Adrenal gland (tissue), 9 donors: ENCODE measurements at regions not wholly inside any gene's neighbourhood (a gene's known extent, or its start where the extent isn't known, plus 50 kb on each side); places are given as distances from the start of the nearest gene placed in this dataset.

Source experiments
- DNase-seq, 7 donors: peaks; one replicate each; pipeline ENCODE4 v3.0.0-alpha.2; 2019 to 2020
- H3K27ac ChIP-seq, 5 donors: fragments of 200-600 bp; sonication (generic) in 4 of 5; 1 replicate in 3 of 5; 2 replicates in 2 of 5; pipeline versions ENCODE4 v1.5.1 to v1.8.0; 2016 to 2020; ENCODE audit warnings: mild to moderate bottlenecking in 1 of 5
- H3K27me3 ChIP-seq: fragments of 200-600 bp; 2 replicates; pipeline ENCODE4 v1.8.0; 2021
- H3K36me3 ChIP-seq, 2 donors: fragments of 200-600 bp; replicated peaks in 1 of 2; 1 replicate in 1 of 2; 2 replicates in 1 of 2; pipeline versions ENCODE4 v1.5.1 to v1.8.0; 2018 to 2022
- H3K4me1 ChIP-seq, 2 donors: fragments of 200-600 bp; replicated peaks in 1 of 2; 1 replicate in 1 of 2; 2 replicates in 1 of 2; pipeline versions ENCODE4 v1.5.1 to v1.8.0; 2018 to 2021
- H3K4me3 ChIP-seq, 4 donors: fragments of 200-600 bp; sonication (generic) in 3 of 4; one replicate each; pipeline ENCODE4 v1.5.1; 2016 to 2018
- H3K9me3 ChIP-seq, 3 donors: fragments of 200-600 bp; sonication (generic) in 1 of 3; replicated peaks in 1 of 3; 1 replicate in 2 of 3; 2 replicates in 1 of 3; pipeline versions ENCODE4 v1.5.1 to v1.8.0; 2016 to 2021
- POLR2A ChIP-seq, 2 donors: fragments of 450-650 bp; IDR thresholded peaks; one replicate each; pipeline ENCODE4 v1.6.1; 2017; ENCODE audit warnings: antibody characterized with exemption in 2 of 2, mild to moderate bottlenecking in 2 of 2, moderate library complexity in 1 of 2
- WGBS, 4 donors: extraction: QIAGEN DNeasy Blood & Tissue Kit in 2 of 4; methylation state at CpG; one replicate each; pipeline versions ENCODE4 v1.1.5 to v1.1.7; 2013 to 2017; 5-methylcytosine and 5-hydroxymethylcytosine counted together
- intact Hi-C, 2 donors: fragments of 100-400 bp; cut with DNase I; formaldehyde crosslinking; loops; one replicate each; pipeline versions ENCODE4 v1.14.1 to v1.15.0; 2022 to 2023
- TF ChIP-seq, protein P1 (sequence below), 6 experiments: fragments of 450-650 bp in 4 of 6; fragments of 200-600 bp in 2 of 6; sonication (generic) in 1 of 6; IDR thresholded peaks; 1 replicate in 5 of 6; 2 replicates in 1 of 6; pipeline versions ENCODE4 v1.5.1 to v1.8.0; 2016 to 2021; ENCODE audit warnings: antibody characterized with exemption in 6 of 6, mild to moderate bottlenecking in 2 of 6, moderate library complexity in 1 of 6
- donor health status: healthy with polysubstance abuse.
- donor health status: Bipolar disorder and iron deficiency.
- donor health status: DM: yes; HTN: yes; CAD: no.
- donor health status: DM: no; HTN: no; CAD: no.
- donor health status: DM: no; HTN: no; CAD: no.

DNA sequence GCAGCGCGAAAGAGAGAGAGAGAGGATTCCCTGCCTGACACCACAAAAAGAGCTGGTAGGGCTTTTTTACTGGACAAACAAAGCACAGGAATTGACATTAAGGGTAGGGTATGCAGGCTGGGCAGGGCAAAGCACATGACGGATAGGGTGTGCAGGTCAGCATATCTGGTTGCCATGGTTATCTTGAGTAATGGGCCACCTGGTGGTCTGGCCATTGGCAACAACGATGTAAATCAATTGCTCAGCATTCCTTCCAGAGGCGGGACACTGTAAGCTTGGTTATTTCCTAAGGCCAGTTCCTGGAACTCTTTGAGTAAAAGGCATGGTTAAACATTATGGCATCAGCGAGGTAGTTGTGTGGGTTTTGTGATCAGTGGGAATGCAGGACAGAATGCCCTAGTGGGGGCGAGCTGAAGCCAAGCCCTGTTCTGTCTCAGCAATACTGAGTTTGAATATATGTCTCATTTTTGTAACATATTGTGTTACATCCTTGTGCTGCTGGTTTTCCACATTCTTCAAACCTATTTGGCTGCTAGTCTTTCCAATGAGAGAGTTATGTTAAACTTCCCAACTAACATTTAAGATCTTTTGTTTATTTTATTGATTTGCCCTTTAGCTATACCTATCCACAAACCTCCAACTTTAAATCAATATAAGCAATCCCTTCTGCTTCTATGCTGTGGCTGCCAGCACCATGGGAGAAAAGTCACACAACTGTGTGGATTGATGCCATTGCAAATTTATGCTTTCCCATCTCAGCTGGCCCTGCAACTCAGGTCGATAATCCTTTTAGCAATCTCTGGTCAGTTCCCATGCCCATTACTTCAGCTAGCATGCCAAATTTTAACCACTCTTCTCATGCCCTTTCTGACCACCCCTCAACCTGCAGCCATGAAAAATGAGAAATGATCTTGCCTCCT lies 396.7 kb upstream of the PDE3A start:
- TF ChIP-seq POLR2A (IDR thresholded peaks at IDR 0.05) = no peak
- TF ChIP-seq, protein P1, sequence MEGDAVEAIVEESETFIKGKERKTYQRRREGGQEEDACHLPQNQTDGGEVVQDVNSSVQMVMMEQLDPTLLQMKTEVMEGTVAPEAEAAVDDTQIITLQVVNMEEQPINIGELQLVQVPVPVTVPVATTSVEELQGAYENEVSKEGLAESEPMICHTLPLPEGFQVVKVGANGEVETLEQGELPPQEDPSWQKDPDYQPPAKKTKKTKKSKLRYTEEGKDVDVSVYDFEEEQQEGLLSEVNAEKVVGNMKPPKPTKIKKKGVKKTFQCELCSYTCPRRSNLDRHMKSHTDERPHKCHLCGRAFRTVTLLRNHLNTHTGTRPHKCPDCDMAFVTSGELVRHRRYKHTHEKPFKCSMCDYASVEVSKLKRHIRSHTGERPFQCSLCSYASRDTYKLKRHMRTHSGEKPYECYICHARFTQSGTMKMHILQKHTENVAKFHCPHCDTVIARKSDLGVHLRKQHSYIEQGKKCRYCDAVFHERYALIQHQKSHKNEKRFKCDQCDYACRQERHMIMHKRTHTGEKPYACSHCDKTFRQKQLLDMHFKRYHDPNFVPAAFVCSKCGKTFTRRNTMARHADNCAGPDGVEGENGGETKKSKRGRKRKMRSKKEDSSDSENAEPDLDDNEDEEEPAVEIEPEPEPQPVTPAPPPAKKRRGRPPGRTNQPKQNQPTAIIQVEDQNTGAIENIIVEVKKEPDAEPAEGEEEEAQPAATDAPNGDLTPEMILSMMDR (IDR thresholded peaks at IDR 0.05) = no peak
- Histone ChIP-seq H3K4me1 (no peaks in the 10 kb centered on the region), H3K9me3 (no peaks in the 10 kb centered on the region), H3K27ac (no peak overlapping the region), H3K27me3 (no peaks in the 10 kb centered on the region), H3K36me3 (no peaks in the 10 kb centered on the region), H3K4me3 (no peak overlapping the region)
- intact Hi-C loops = no loop called here
- no peak for DNase-seq
- 52 to 59% (median 58%) methylated on average over 8 of the region's 8 CpGs for WGBS, 4 donors

DNA sequence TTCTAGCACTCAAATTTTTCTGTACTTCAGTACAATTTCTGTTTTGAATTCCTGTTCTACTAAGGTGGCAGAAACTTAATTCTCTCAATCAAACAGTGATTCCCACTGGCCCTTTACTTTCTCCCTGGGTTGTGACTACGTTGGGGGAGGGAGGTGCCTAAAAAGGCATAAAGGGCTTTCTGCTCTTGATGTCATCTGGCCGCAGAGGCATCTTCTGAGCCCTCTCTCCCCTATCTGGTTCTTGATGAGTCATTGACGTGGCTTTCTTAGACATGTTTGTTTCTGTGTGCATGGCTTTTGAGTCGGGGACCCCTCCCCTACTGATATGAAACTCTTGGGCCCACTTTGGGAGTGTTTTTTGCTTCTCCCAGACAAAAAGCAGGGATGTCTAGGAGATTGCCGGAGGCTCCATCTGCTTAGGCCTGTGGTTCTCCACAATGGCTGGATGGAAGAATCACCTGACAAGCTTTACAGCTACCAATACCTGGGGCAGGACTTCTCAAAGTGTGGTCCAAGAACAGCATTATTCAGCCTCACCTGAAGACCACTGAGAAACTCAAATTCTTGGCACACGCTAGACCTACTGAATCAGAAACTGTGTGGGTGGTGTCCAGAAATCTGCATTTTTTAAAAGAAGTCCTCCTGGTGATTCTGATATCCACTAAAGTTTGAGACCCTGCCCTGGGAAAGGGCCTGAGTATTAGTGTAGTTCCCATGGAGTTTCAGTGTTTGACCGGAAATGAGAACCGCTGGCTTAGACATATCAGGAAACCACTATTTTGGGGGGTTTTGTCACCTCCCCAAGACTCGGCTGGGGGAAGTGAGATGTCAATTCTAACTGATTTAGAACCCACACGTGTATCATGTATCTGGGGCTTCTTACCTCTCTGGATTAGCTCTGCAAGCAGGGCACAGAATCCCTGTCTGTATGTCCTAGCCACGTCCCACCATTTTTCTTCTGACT lies 395.7 kb upstream of the PDE3A start:
- Histone ChIP-seq H3K27ac (no peak overlapping the region), H3K36me3 (no peaks in the 10 kb centered on the region), H3K4me3 (no peak overlapping the region), H3K4me1 (no peaks in the 10 kb centered on the region), H3K27me3 (no peaks in the 10 kb centered on the region), H3K9me3 (no peaks in the 10 kb centered on the region)
- 68 to 79% (median 72%) methylated on average over 11 of the region's 11 CpGs for WGBS, 4 donors
- TF ChIP-seq, protein P1 (IDR thresholded peaks at IDR 0.05) = no peak
- TF ChIP-seq POLR2A (IDR thresholded peaks at IDR 0.05) = no peak
- intact Hi-C loops = no loop called here
- DNase-seq = no peak

DNA sequence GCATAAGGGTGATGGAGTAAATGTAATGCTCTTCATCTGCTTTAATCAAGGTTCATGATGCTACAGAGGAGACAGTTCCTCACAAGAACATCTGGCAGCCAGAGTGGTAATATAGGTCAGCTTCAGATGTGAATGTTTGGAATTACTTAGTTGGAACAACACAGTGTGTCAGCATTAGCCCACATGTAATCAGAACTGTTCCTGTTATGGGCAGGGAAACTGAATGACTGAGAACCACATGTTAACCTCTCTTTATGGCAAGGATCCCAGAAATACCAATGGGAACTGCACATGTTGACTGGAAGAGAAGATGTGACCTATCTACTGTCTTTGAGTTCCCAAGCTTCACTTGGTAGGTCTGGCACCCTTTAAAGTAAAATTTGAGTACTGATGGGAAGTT lies 390.1 kb upstream of the PDE3A start:
- H3K27ac ChIP-seq = no peak overlapping the region
- no peaks in the 10 kb centered on the region for H3K9me3 ChIP-seq
- DNase-seq = no peak
- intact Hi-C loops = no loop called here
- H3K27me3 ChIP-seq = no peaks in the 10 kb centered on the region
- TF ChIP-seq POLR2A (IDR thresholded peaks at IDR 0.05) = no peak
- TF ChIP-seq, protein P1 (IDR thresholded peaks at IDR 0.05) = no peak
- no peaks in the 10 kb centered on the region for H3K4me1 ChIP-seq
- no peaks in the 10 kb centered on the region for H3K36me3 ChIP-seq
- no peak overlapping the region for H3K4me3 ChIP-seq

DNA sequence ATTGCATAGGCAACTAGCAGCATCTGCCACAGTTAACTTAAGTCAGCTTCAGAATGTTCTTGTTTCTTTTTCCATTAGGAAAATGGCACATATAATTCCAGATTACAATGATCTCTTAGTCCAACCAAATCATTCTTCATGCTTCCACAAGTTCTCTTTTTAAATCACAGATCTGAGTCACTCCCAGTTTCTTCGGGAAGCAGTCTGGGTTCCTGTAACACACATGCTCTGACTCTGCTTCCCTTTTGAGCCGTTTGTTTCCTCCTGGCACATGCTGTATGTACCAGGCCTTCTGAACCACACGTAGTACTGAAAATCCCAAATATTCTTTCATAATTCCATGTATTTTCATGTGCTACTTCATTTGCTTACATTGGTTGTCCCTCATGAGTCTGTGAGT lies 388.8 kb upstream of the PDE3A start:
- DNase-seq = peak in 1 of 7 donors; percentile 13
- 62 to 78% (median 69%) methylated on average over 3 of the region's 3 CpGs for WGBS, 4 donors
- H3K4me1 ChIP-seq = no peaks in the 10 kb centered on the region
- no peaks in the 10 kb centered on the region for H3K36me3 ChIP-seq
- intact Hi-C loops = no loop called here
- no peaks in the 10 kb centered on the region for H3K9me3 ChIP-seq
- H3K4me3 ChIP-seq = no peak overlapping the region
- H3K27me3 ChIP-seq = no peaks in the 10 kb centered on the region
- H3K27ac ChIP-seq = no peak overlapping the region
- TF ChIP-seq, protein P1 (IDR thresholded peaks at IDR 0.05) = no peak
- TF ChIP-seq POLR2A (IDR thresholded peaks at IDR 0.05) = no peak
